Heart left ventricle (tissue), 16 donors: ENCODE measurements at regions not wholly inside any gene's neighbourhood (a gene's known extent, or its start where the extent isn't known, plus 50 kb on each side); places are given as distances from the start of the nearest gene placed in this dataset.

ENCODE experiments used
- ATAC-seq, 4 donors: fragments of 200-7000 bp; cut with Tn5 transposase; one replicate each; pipeline ENCODE4 v1.9.1; 2020 to 2022; ENCODE audit warnings: moderate library complexity in 4 of 4, mild to moderate bottlenecking in 3 of 4, moderate number of reproducible peaks in 1 of 4
- DNase-seq, 5 donors: peaks; one replicate each; pipeline ENCODE4 v3.0.0-alpha.2; 2020
- H3K27ac ChIP-seq, 12 donors: fragments of 200-600 bp; sonication (generic) in 4 of 12; one replicate each; pipeline versions ENCODE4 v1.5.0 to v1.8.0; 2016 to 2022; ENCODE audit warnings: mild to moderate bottlenecking in 2 of 12
- H3K27me3 ChIP-seq, 9 donors: fragments of 200-600 bp; sonication (generic) in 2 of 9; one replicate each; pipeline versions ENCODE4 v1.5.1 to v1.8.0; 2016 to 2022; ENCODE audit warnings: mild to moderate bottlenecking in 3 of 9
- H3K36me3 ChIP-seq, 9 donors: fragments of 200-600 bp; sonication (generic) in 2 of 9; one replicate each; pipeline versions ENCODE4 v1.5.0 to v1.8.0; 2018 to 2022; ENCODE audit warnings: mild to moderate bottlenecking in 2 of 9
- H3K4me1 ChIP-seq, 12 donors: fragments of 200-600 bp; sonication (generic) in 4 of 12; one replicate each; pipeline versions ENCODE4 v1.5.0 to v1.8.0; 2016 to 2022; ENCODE audit warnings: mild to moderate bottlenecking in 3 of 12
- H3K4me3 ChIP-seq, 12 donors: fragments of 200-600 bp; sonication (generic) in 4 of 12; one replicate each; pipeline versions ENCODE4 v1.5.0 to v1.8.0; 2017 to 2022; ENCODE audit warnings: mild to moderate bottlenecking in 9 of 12, moderate library complexity in 4 of 12
- H3K9me3 ChIP-seq, 12 donors: fragments of 200-600 bp; sonication (generic) in 4 of 12; one replicate each; pipeline versions ENCODE4 v1.5.0 to v1.8.0; 2016 to 2022; ENCODE audit warnings: mild to moderate bottlenecking in 1 of 12
- POLR2A ChIP-seq, 2 donors: fragments of 450-650 bp; IDR thresholded peaks; one replicate each; pipeline ENCODE4 v1.6.1; 2017; ENCODE audit warnings: antibody characterized with exemption in 2 of 2, mild to moderate bottlenecking in 2 of 2, moderate library complexity in 2 of 2
- WGBS, 4 donors: extraction: QIAGEN DNeasy Blood & Tissue Kit in 2 of 4; methylation state at CpG; one replicate each; pipeline versions ENCODE4 v1.1.5 to v1.1.7; 2013 to 2018; 5-methylcytosine and 5-hydroxymethylcytosine counted together
- intact Hi-C, 10 donors: fragments of 100-400 bp; cut with DNase I; formaldehyde crosslinking; loops; one replicate each; pipeline versions ENCODE4 v1.11.1 to v1.14.2; 2022
- TF ChIP-seq, protein P1 (sequence below), 12 donors: fragments of 200-600 bp; sonication (generic) in 4 of 12; IDR thresholded peaks; one replicate each; pipeline versions ENCODE4 v1.5.0 to v1.8.0; 2018 to 2022; ENCODE audit warnings: antibody characterized with exemption in 12 of 12, mild to moderate bottlenecking in 5 of 12
- donor health status: ischemic (EF 13 %, LVEDD 7.1; RV severe dilation, severe dysfunction).
- donor health status: healthy with polysubstance abuse.
- donor health status: DM: no; HTN: yes; CAD: no.
- donor health status: DM: no; HTN: no; CAD: no.
- donor health status: ischemic (EF 25% LVEDD 6.9; RV normal size, moderate dysfunction).
- donor health status: ischemic (EF 25% LVEDD 5.7; RV mildly dilated, moderate dysfunction).
- donor health status: healthy.
- donor health status: DM: yes; HTN: yes; CAD: no.
- donor health status: ischemic (EF 35%, LVEDD 5.7; RV mildly dilated, moderate dysfunction).
- donor health status: nonischemic (EF 11% LVEDD 7.7; RV severe dilation, severe dysfunction).
- donor health status: DM: yes; HTN: yes; CAD: no.
- donor health status: PGD.
- donor health status: ischemic (EF 29% LVEDD 5.4; RV normal size, mild dysfunction).
- donor health status: nonischemic (EF 23%, LVEDD 6.1; RV moderate dilation, normal function).

DNA sequence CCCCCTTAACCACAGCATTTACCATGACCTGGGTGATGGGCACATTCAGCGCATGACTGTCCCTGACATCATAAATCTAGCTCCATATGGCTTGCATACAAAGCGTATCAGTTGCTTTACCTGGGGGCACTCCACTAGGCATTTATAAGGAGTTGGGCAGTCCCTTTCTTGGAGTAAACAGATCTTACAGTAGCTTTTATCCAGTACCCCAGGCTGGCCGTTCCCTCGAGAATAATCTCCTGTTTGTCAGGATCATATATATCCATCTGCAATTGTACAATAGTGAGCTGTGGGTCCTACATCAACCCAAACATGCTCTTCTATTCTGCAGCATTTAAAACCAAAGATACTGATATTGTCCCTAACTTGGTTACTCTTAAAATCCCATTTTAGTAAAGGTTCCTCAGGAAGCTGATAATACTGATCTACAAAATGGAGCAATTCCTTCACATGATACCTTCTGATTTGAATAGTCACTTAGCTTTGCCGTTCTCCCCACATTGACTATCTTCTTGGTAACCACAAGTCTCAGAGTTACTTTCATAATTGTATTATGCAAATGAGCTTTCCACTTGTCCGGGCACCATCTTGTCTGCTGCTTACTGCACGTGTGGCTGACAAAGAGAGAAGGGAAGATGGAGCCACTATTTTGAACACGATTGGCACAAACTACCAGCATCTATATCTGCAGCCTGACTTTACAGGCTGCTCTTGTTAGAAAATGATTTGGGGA, 205.0 kb downstream of the CWF19L2 start:
- 84 to 91% (median 90%) methylated on average over 8 of the region's 8 CpGs for WGBS, 4 donors
- Histone ChIP-seq H3K27me3 (no peaks in the 10 kb centered on the region), H3K36me3 (no peaks in the 10 kb centered on the region), H3K27ac (no peak overlapping the region), H3K9me3 (no peaks in the 10 kb centered on the region), H3K4me1 (no peaks in the 10 kb centered on the region), H3K4me3 (no peak overlapping the region)
- intact Hi-C loops = no loop called here
- TF ChIP-seq, protein P1, sequence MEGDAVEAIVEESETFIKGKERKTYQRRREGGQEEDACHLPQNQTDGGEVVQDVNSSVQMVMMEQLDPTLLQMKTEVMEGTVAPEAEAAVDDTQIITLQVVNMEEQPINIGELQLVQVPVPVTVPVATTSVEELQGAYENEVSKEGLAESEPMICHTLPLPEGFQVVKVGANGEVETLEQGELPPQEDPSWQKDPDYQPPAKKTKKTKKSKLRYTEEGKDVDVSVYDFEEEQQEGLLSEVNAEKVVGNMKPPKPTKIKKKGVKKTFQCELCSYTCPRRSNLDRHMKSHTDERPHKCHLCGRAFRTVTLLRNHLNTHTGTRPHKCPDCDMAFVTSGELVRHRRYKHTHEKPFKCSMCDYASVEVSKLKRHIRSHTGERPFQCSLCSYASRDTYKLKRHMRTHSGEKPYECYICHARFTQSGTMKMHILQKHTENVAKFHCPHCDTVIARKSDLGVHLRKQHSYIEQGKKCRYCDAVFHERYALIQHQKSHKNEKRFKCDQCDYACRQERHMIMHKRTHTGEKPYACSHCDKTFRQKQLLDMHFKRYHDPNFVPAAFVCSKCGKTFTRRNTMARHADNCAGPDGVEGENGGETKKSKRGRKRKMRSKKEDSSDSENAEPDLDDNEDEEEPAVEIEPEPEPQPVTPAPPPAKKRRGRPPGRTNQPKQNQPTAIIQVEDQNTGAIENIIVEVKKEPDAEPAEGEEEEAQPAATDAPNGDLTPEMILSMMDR (IDR thresholded peaks at IDR 0.05) = no peak
- no peak for TF ChIP-seq POLR2A (IDR thresholded peaks at IDR 0.05)
- DNase-seq (no peak), ATAC-seq (no peak)

DNA sequence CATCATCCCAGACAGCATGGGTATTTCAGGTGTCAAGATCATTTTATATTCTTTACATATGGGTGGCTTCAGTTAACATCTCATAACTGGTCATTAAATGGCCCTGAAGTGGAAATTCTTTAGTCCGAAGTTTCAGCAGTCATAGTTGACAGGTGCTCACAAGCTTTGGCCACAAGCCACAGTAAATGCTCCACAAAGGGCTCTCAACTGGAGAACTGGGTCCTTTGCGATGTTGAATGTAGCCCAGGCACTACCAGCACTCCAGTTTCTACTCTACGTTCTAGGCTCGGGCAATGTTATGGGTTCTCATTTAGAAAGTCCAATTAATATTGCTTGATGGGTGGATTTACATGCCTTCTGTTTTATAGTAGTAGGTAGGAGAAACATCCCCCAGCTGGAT, 206.3 kb downstream of the CWF19L2 start:
- ATAC-seq (no peak), DNase-seq (no peak)
- 89 to 95% (median 93%) methylated on average over 4 of the region's 4 CpGs for WGBS, 4 donors
- TF ChIP-seq POLR2A (IDR thresholded peaks at IDR 0.05) = no peak
- Histone ChIP-seq H3K4me3 (no peak overlapping the region), H3K27me3 (no peaks in the 10 kb centered on the region), H3K36me3 (no peaks in the 10 kb centered on the region), H3K4me1 (no peaks in the 10 kb centered on the region), H3K27ac (no peak overlapping the region), H3K9me3 (no peaks in the 10 kb centered on the region)
- intact Hi-C loops = no loop called here

DNA sequence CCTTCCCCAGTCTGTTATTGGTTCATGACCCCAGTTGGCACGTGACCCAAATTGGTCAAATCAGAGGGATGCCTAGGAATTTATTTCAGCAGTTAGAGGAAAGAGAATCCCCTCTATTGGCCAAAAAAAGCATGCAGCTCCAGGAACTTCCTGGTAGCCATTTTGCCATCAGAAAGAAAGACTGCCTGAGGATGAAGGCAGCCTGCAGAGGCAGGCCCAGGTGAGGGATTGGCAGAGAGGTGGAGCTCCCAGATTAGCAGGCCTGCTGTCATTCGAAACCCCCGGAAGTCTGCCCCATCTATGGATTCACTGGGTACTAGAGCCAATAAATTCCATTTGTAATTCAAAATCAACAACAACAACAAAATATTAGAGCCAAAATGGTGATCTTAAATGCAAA, 207.6 kb downstream of the CWF19L2 start:
- TF ChIP-seq, protein P1 (IDR thresholded peaks at IDR 0.05) = no peak
- TF ChIP-seq POLR2A (IDR thresholded peaks at IDR 0.05) = no peak
- H3K9me3 ChIP-seq = no peaks in the 10 kb centered on the region
- WGBS, 4 donors = 85 to 89% (median 86%) methylated on average over 3 of the region's 3 CpGs
- no peaks in the 10 kb centered on the region for H3K27me3 ChIP-seq
- no peaks in the 10 kb centered on the region for H3K4me1 ChIP-seq
- H3K27ac ChIP-seq = no peak overlapping the region
- DNase-seq (no peak), ATAC-seq (no peak)
- intact Hi-C loops = no loop called here
- no peaks in the 10 kb centered on the region for H3K36me3 ChIP-seq
- no peak overlapping the region for H3K4me3 ChIP-seq

DNA sequence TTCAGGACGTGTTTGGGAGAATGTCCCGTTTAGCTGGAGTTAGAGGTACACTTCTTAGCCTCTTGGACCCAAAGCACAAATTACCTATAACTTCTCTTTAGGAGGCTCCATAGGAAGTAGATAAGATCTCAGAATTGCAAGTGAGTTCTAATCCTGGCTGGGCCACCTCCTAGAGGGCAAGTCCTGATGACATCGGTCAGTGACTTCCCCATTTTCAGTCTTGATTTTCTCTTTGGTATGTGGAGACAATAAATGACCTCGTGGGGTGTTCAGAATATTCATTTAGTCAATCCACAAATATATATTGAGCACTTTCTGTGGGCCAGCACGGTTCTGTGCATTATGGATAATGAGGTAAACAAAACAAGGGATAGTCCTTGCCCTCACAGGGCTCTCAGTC, 208.6 kb downstream of the CWF19L2 start:
- Histone ChIP-seq H3K4me3 (no peak overlapping the region), H3K27me3 (no peaks in the 10 kb centered on the region), H3K36me3 (no peaks in the 10 kb centered on the region), H3K9me3 (no peaks in the 10 kb centered on the region), H3K4me1 (no peaks in the 10 kb centered on the region), H3K27ac (no peak overlapping the region)
- WGBS, 4 donors = 77 to 81% (median 79%) methylated on average over 5 of the region's 5 CpGs
- intact Hi-C loops = no loop called here
- no peak for TF ChIP-seq POLR2A (IDR thresholded peaks at IDR 0.05)
- TF ChIP-seq, protein P1 (IDR thresholded peaks at IDR 0.05) = no peak
- DNase-seq = no peak
- no peak for ATAC-seq
